Body of pancreas (tissue), 4 donors: ENCODE measurements at regions not wholly inside any gene's neighbourhood (a gene's known extent, or its start where the extent isn't known, plus 50 kb on each side); places are given as distances from the start of the nearest gene placed in this dataset.

ENCODE experiments used
- CTCF ChIP-seq, 7 experiments: fragments of 450-650 bp in 4 of 7; fragments of 200-600 bp in 3 of 7; sonication (generic) in 3 of 7; IDR thresholded peaks; one replicate each; pipeline ENCODE4 v1.5.1; 2016 to 2019; ENCODE audit warnings: antibody characterized with exemption in 7 of 7
- POLR2A ChIP-seq, 3 donors: fragments of 450-650 bp; IDR thresholded peaks; one replicate each; pipeline ENCODE4 v1.6.1; 2016; ENCODE audit warnings: antibody characterized with exemption in 3 of 3, mild to moderate bottlenecking in 2 of 3

DNA sequence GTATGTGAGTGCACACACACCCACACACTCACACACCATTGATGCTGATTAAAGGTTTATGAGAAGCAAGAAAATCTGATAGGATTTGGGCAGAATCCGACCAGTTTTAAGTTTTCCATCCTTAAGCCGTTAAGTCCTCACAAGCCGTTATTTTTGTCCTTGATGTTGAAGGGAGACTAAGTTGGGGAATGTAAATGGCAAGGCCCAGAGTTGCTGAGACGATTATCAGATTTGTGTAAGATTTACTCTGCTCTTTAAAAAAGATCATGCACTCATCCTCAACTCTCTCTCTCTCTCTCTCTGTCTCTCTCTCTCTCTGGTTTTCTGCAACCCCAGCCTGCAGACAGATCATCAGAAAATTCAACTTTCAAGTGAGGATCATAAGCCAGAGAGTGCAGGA is 238.8 kb downstream of the SMAD2 start:
- no peak for TF ChIP-seq CTCF (IDR thresholded peaks at IDR 0.05)
- no peak for TF ChIP-seq POLR2A (IDR thresholded peaks at IDR 0.05)
